ENCODE measurements at regions not wholly inside any gene's neighbourhood (a gene's known extent, or its start where the extent isn't known, plus 50 kb on each side); places are given as distances from the start of the nearest gene placed in this dataset.

GRCh38 chr10:61211468-61211867 is 241.7 kb downstream of the TMEM26 start:
- TF ChIP-seq ZBTB7A (IDR thresholded peaks at IDR 0.05; ENCODE audit: low read depth) (no peak), REST (IDR thresholded peaks at IDR 0.05; ENCODE audit: low read depth) (no peak), EP300 (IDR thresholded peaks at IDR 0.05; ENCODE audit: borderline replicate concordance) (no peak), CEBPB (IDR thresholded peaks at IDR 0.05) (no peak), EGR1 (IDR thresholded peaks at IDR 0.05) (no peak), YY1 (IDR thresholded peaks at IDR 0.05; ENCODE audit: low read depth) (no peak), RAD21 (IDR thresholded peaks at IDR 0.05; ENCODE audit: low read depth) (no peak), FOXM1 (IDR thresholded peaks at IDR 0.05; ENCODE audit: borderline replicate concordance, low read depth) (no peak), MAX (IDR thresholded peaks at IDR 0.05) (no peak)
